Suprapubic skin (tissue), 4 donors: ENCODE measurements at regions not wholly inside any gene's neighbourhood (a gene's known extent, or its start where the extent isn't known, plus 50 kb on each side); places are given as distances from the start of the nearest gene placed in this dataset.

Experiments
- DNase-seq, 2 donors: peaks; one replicate each; pipeline ENCODE4 v3.0.0-alpha.2; 2019; ENCODE audit warnings: low spot score in 2 of 2
- H3K27ac ChIP-seq: fragments of 200-600 bp; sonication (generic); one replicate; pipeline ENCODE4 v1.5.1; 2019
- H3K27me3 ChIP-seq: fragments of 200-600 bp; sonication (generic); one replicate; pipeline ENCODE4 v1.5.1; 2019
- H3K36me3 ChIP-seq: fragments of 200-600 bp; sonication (generic); one replicate; pipeline ENCODE4 v1.5.1; 2019
- H3K4me1 ChIP-seq: fragments of 200-600 bp; sonication (generic); one replicate; pipeline ENCODE4 v1.5.1; 2019
- H3K4me3 ChIP-seq: fragments of 200-600 bp; sonication (generic); one replicate; pipeline ENCODE4 v1.5.1; 2019; ENCODE audit warnings: mild to moderate bottlenecking
- H3K9me3 ChIP-seq: fragments of 200-600 bp; sonication (generic); one replicate; pipeline ENCODE4 v1.5.1; 2019
- EP300 ChIP-seq: sonication (generic); formaldehyde crosslinking; IDR thresholded peaks from one replicate; pipeline ENCODE4 v1.6.1; 2017; ENCODE audit warnings: antibody characterized with exemption
- POLR2A ChIP-seq, 2 donors: fragments of 450-650 bp; IDR thresholded peaks; one replicate each; pipeline ENCODE4 v1.6.1; 2017; ENCODE audit warnings: antibody characterized with exemption in 2 of 2, mild to moderate bottlenecking in 2 of 2, moderate library complexity in 2 of 2
- POLR2AphosphoS5 ChIP-seq, 3 donors: sonication (generic); formaldehyde crosslinking; IDR thresholded peaks; one replicate each; pipeline ENCODE4 v1.6.1; 2017; ENCODE audit warnings: antibody characterized with exemption in 3 of 3
- WGBS: methylation state at CpG from one replicate; pipeline ENCODE4 v1.1.5; 2018; 5-methylcytosine and 5-hydroxymethylcytosine counted together
- TF ChIP-seq, protein P1 (sequence below), 2 donors: fragments of 200-600 bp in 1 of 2; fragments of 450-650 bp in 1 of 2; sonication (generic) in 1 of 2; IDR thresholded peaks; one replicate each; pipeline ENCODE4 v1.5.1; 2016 to 2019; ENCODE audit warnings: antibody characterized with exemption in 2 of 2, mild to moderate bottlenecking in 1 of 2, moderate library complexity in 1 of 2

DNA sequence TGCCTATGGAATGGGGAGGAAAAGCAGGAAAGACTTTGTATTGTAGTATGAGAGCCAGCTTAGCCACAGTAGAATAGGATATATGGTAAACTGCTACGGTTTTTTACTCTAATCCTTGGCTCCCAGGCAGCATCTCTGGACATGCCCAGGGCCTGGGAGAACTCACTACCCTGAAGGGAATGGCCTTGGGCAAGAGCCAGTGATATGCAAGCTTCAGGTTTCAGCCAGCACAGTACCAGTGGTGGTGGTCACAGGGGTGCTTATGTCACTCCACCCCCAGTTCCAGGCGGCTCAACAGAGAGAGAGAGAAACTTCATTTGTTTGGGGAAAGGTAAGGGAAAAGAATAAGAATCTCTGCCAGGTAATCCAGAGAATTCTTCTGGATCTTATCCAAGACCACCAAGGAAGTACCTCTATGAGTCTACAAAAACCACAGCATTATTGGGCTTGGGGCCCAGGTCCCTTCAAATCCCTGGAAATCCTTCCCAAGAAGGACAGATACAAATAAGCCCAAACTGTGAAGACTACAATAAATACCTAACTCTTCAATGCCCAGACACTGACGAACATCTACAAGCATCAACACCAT lies 121.2 kb downstream of the THBS2 start:
- no peaks in the 10 kb centered on the region for H3K9me3 ChIP-seq
- no peaks in the 10 kb centered on the region for H3K27me3 ChIP-seq
- H3K4me1 ChIP-seq = no peaks in the 10 kb centered on the region
- DNase-seq = no peak
- H3K36me3 ChIP-seq = no peaks in the 10 kb centered on the region
- WGBS = 77% methylated on average over 3 of the region's 3 CpGs
- no peak for TF ChIP-seq EP300
- no peak for TF ChIP-seq POLR2A (IDR thresholded peaks at IDR 0.05)
- TF ChIP-seq, protein P1, sequence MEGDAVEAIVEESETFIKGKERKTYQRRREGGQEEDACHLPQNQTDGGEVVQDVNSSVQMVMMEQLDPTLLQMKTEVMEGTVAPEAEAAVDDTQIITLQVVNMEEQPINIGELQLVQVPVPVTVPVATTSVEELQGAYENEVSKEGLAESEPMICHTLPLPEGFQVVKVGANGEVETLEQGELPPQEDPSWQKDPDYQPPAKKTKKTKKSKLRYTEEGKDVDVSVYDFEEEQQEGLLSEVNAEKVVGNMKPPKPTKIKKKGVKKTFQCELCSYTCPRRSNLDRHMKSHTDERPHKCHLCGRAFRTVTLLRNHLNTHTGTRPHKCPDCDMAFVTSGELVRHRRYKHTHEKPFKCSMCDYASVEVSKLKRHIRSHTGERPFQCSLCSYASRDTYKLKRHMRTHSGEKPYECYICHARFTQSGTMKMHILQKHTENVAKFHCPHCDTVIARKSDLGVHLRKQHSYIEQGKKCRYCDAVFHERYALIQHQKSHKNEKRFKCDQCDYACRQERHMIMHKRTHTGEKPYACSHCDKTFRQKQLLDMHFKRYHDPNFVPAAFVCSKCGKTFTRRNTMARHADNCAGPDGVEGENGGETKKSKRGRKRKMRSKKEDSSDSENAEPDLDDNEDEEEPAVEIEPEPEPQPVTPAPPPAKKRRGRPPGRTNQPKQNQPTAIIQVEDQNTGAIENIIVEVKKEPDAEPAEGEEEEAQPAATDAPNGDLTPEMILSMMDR (IDR thresholded peaks at IDR 0.05) = no peak
- TF ChIP-seq POLR2AphosphoS5 (IDR thresholded peaks at IDR 0.05) = no peak
- no peak overlapping the region for H3K27ac ChIP-seq
- H3K4me3 ChIP-seq = no peak overlapping the region

DNA sequence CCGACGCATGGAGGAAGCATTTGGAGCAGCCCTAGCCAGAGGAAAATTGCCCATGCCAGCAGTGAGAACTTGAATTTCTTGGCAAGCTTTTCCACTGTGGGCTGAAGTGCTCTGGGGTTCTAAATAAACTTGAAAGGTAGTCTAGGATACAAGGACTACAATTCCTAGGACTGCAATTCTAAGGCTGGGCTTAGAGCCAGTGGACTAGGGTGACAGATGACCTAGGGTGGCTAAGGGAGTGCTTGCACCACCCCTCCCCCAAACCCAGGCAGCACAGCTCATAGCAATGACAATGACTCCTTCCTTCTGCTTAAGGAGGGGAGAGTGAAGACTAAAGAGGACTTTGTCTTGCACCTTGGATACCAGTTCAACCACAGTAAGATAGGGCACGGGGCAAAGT lies 122.3 kb downstream of the THBS2 start:
- Histone ChIP-seq H3K9me3 (no peaks in the 10 kb centered on the region), H3K4me1 (no peaks in the 10 kb centered on the region), H3K27ac (no peak overlapping the region), H3K27me3 (no peaks in the 10 kb centered on the region), H3K4me3 (no peak overlapping the region), H3K36me3 (no peaks in the 10 kb centered on the region)
- no peak for DNase-seq
- TF ChIP-seq POLR2AphosphoS5 (IDR thresholded peaks at IDR 0.05) = no peak
- TF ChIP-seq, protein P1 (IDR thresholded peaks at IDR 0.05) = no peak
- no peak for TF ChIP-seq POLR2A (IDR thresholded peaks at IDR 0.05)
- TF ChIP-seq EP300 = no peak
- WGBS = 71% methylated on average over 3 of the region's 3 CpGs

DNA sequence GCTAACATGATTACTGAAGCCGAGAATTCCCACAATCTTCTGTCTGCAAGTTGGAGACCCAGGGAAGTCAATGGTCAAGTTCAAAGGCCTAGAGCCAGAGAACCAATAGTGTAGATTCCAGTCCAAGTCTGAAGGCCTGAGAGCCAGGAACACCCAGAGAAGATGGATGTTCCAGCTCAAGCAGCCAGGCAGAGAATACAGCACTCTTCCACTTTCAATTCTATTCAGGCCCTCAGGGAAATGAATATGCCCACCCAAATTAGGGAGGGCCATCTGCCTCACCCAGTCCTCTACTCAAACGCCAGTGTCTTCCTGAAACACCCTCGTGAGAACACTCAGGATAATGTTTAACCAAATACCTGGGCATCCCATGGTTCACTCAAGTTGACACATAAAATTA lies 123.5 kb downstream of the THBS2 start:
- no peaks in the 10 kb centered on the region for H3K4me1 ChIP-seq
- no peak for TF ChIP-seq POLR2A (IDR thresholded peaks at IDR 0.05)
- TF ChIP-seq, protein P1 (IDR thresholded peaks at IDR 0.05) = no peak
- no peak for TF ChIP-seq POLR2AphosphoS5 (IDR thresholded peaks at IDR 0.05)
- TF ChIP-seq EP300 = no peak
- no peaks in the 10 kb centered on the region for H3K36me3 ChIP-seq
- WGBS = 79% methylated on average over 3 of the region's 3 CpGs
- no peaks in the 10 kb centered on the region for H3K9me3 ChIP-seq
- no peak overlapping the region for H3K27ac ChIP-seq
- no peak overlapping the region for H3K4me3 ChIP-seq
- no peaks in the 10 kb centered on the region for H3K27me3 ChIP-seq
- no peak for DNase-seq

DNA sequence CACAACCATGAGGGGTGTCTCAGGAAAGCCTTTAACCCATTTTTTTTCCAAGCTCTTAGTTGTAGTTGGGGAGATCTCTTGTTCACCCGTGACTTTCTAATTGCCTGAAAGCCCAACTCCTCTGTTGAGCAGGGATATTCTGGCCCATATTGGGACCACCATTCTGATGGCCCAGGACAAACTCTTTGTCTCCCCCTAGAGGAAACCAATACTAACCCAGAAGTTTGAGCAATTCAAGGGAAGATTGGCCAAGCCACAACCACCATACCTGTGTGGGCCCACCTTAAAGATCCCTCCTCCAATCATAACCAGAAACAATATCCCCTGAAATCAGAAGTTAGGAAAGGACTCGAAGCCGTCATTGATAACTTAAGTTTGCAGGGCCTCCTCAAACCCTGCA lies 132.6 kb downstream of the THBS2 start:
- TF ChIP-seq EP300 = no peak
- no peak for TF ChIP-seq POLR2A (IDR thresholded peaks at IDR 0.05)
- TF ChIP-seq, protein P1 (IDR thresholded peaks at IDR 0.05) = no peak
- no peak for TF ChIP-seq POLR2AphosphoS5 (IDR thresholded peaks at IDR 0.05)
- Histone ChIP-seq H3K36me3 (no peaks in the 10 kb centered on the region), H3K27ac (no peak overlapping the region), H3K4me3 (no peak overlapping the region), H3K9me3 (no peaks in the 10 kb centered on the region), H3K4me1 (no peaks in the 10 kb centered on the region), H3K27me3 (no peaks in the 10 kb centered on the region)
- no peak for DNase-seq
- 85% methylated on average over 3 of the region's 3 CpGs for WGBS

DNA sequence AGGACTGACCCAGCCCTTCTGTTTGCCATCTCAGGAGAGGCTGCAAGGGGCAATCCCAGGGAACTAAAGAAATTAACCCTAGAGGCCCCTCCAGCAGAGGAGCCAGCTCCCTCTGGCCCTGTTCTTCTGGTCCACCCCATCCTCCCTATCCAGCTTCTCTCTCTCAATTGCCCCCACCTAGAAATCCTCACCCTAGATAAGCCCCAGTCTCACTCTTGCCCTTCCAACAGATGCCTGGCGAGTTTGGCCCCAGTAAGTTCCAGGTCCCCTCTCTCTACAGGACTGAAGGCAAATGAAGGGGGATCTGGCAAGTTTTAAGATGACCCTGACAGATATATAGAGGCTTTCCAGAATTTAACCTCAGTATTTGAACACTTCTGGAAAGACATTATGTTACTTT lies 134.0 kb downstream of the THBS2 start:
- Histone ChIP-seq H3K9me3 (no peaks in the 10 kb centered on the region), H3K27ac (no peak overlapping the region), H3K4me3 (no peak overlapping the region), H3K36me3 (no peaks in the 10 kb centered on the region), H3K27me3 (no peaks in the 10 kb centered on the region), H3K4me1 (no peaks in the 10 kb centered on the region)
- no peak for TF ChIP-seq EP300
- TF ChIP-seq, protein P1 (IDR thresholded peaks at IDR 0.05) = no peak
- TF ChIP-seq POLR2A (IDR thresholded peaks at IDR 0.05) = no peak
- TF ChIP-seq POLR2AphosphoS5 (IDR thresholded peaks at IDR 0.05) = no peak
- WGBS = 100% methylated on average over 1 of the region's 1 CpG
- DNase-seq = no peak
